GM12865 (cell line): ENCODE measurements at regions not wholly inside any gene's neighbourhood (a gene's known extent, or its start where the extent isn't known, plus 50 kb on each side); places are given as distances from the start of the nearest gene placed in this dataset.

Experiments used
- DNase-seq: peaks from one replicate; pipeline ENCODE4 v3.0.0; 2010; ENCODE audit warnings: low read depth
- H3K4me3 ChIP-seq: 2 replicates; pipeline ENCODE4 v1.5.1; 2011; ENCODE audit warnings: mild to moderate bottlenecking, low read depth, low read length, control low read depth
- TF ChIP-seq, protein P1 (sequence below): IDR thresholded peaks from 2 replicates; pipeline ENCODE4 v1.5.1; 2011; ENCODE audit warnings: low read length, control low read depth, low read depth, inconsistent platforms; ENCODE audit not compliant: insufficient read depth; ENCODE audit errors: missing control alignments

GRCh38 chr18:73881396-73881917 is 266.2 kb downstream of the FBXO15 start:
- no peak for DNase-seq
- TF ChIP-seq, protein P1, sequence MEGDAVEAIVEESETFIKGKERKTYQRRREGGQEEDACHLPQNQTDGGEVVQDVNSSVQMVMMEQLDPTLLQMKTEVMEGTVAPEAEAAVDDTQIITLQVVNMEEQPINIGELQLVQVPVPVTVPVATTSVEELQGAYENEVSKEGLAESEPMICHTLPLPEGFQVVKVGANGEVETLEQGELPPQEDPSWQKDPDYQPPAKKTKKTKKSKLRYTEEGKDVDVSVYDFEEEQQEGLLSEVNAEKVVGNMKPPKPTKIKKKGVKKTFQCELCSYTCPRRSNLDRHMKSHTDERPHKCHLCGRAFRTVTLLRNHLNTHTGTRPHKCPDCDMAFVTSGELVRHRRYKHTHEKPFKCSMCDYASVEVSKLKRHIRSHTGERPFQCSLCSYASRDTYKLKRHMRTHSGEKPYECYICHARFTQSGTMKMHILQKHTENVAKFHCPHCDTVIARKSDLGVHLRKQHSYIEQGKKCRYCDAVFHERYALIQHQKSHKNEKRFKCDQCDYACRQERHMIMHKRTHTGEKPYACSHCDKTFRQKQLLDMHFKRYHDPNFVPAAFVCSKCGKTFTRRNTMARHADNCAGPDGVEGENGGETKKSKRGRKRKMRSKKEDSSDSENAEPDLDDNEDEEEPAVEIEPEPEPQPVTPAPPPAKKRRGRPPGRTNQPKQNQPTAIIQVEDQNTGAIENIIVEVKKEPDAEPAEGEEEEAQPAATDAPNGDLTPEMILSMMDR, result no peak

GRCh38 chr18:73880387-73880786 is 267.2 kb downstream of the FBXO15 start:
- no peak for DNase-seq
- H3K4me3 ChIP-seq, result no peak overlapping the region
- TF ChIP-seq, protein P1, result no peak

More at GRCh38 chr18:73881396-73881917, 266.2 kb downstream of the FBXO15 start:
- no peak overlapping the region for H3K4me3 ChIP-seq

DNA sequence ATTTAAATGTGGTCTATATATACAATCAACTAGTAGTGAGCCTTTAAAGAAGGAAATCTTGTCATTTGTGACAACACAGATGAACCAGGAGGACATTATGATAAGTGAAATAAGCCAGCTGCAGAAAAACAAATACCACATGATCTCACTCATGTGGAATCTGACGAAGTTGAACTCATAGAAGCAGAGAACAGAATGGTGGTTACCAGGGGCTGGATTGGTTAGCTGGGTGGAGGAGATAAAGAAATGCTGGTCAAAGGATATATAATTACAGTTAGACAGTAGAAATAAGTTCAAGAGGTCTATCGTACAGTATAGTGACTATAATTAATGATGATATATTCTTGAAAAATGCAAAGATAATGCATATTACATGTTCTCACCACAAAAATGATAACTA is 267.9 kb downstream of the FBXO15 start:
- TF ChIP-seq, protein P1, result no peak
- no peak for DNase-seq
- H3K4me3 ChIP-seq, result no peak overlapping the region

DNA sequence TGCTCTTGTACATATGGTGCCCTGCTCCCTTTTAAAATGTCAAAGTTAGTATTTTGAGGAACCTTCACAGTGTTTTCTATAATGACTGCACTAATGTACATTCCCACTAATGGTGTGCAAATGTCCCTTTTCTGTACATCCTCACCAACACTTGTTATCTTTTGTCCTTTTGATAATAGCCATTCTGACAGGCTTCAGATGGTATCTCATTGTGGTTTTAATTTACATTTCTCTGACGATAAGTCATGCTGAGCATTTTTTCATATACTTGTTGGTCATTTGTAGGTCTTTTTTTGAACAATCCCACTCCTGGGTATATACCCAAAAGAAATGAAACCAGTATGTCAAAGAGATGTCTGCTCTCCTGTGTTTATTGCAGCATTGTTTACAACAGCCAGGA is 268.3 kb downstream of the FBXO15 start:
- H3K4me3 ChIP-seq, result no peak overlapping the region
- TF ChIP-seq, protein P1, result no peak
- no peak for DNase-seq

DNA sequence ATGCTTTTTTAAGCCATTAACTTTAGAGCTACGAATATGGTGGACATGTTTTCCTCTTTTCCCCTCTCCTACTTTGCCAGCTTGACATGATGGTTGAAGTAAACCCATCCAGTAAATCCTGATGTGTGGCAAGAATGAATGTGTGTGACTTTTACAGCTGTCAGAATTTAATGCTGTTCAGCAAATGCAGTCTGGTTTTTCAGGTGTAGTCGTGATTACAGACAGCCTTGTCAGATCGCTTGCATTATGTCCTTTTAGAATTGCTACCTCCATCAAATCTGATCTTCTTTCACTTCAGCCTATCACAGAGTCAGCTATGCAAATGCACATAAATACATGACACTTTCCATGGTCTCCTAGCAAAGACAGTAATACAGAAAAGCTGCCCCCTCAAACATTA is 278.5 kb downstream of the FBXO15 start:
- DNase-seq, result no peak
- TF ChIP-seq, protein P1, result no peak
- H3K4me3 ChIP-seq, result no peak overlapping the region

GRCh38 chr18:73861771-73862170 is 285.9 kb downstream of the FBXO15 start:
- TF ChIP-seq, protein P1, result no peak
- no peak overlapping the region for H3K4me3 ChIP-seq
- no peak for DNase-seq

DNA sequence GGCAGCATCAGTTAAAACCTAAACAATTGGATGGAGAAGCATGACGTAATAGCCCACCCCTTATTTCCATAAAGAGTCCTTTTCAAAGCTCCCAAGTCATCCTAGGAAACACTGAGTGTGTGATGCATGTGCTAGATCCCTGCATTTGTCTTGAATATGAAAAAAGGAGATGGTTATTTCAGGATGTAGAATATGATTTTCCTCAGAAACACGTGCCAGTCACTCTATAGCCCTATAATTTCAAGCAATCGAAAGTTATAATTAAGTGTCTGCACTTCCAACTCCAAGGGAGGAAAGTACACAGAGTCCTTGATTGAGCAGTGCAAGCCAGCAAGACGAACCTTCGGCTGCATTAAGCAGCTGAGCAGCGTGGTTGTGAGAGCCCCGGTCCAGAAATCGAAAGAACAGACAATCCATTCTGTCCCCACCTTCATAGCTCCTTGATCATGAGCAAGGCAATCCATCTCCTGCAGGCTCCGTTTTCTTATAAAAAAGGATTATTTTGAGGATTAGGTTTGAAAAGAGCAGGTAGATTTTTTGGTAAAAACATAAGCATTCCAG is 287.7 kb downstream of the FBXO15 start:
- TF ChIP-seq, protein P1, result no peak
- H3K4me3 ChIP-seq, result no peak overlapping the region
- no peak for DNase-seq
